NOMO-1 treated with dmso at 0.1 percent for 144 hours (cell line): ENCODE measurements at regions not wholly inside any gene's neighbourhood (a gene's known extent, or its start where the extent isn't known, plus 50 kb on each side); places are given as distances from the start of the nearest gene placed in this dataset.
"Not testable (repeated sequence)": the region's sequence is repeated elsewhere in the genome, so short reads cannot be mapped to it uniquely, and the experiment has no call there.

Experiments used
- DNase-seq: peaks from one replicate; lab custom pipeline; 2025; ENCODE audit not compliant: unreplicated experiment; lab: John Stamatoyannopoulos, UW

GRCh38 chr2:195364015-195364965 is 292.7 kb upstream of the SLC39A10 start:
- DNase-seq = no peak

GRCh38 chr2:195363496-195363895 is 293.5 kb upstream of the SLC39A10 start:
- DNase-seq = no peak

DNA sequence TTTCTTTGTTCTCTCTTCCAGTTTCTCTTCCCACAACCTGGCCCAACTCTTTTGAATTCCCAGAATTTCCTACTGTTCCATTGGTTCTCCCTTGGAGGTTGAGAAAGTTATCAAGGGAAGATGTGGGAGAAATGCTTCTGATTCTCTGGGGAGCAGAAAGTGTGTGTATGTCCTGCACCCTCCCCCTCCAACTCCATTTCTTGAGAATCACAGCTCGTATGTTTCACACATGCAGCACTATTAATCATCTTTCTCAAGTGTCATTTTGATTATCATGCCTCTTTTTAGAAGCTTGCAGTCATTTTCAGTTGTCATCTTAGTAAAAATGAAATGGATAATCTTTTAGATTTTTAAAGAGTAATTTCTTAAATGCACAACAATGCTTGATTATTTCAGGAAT is 296.8 kb upstream of the SLC39A10 start:
- no peak for DNase-seq

- DNase-seq = no peak
These were observed 297.8 kb upstream of the SLC39A10 start for GRCh38 chr2:195359043-195359735.

DNA sequence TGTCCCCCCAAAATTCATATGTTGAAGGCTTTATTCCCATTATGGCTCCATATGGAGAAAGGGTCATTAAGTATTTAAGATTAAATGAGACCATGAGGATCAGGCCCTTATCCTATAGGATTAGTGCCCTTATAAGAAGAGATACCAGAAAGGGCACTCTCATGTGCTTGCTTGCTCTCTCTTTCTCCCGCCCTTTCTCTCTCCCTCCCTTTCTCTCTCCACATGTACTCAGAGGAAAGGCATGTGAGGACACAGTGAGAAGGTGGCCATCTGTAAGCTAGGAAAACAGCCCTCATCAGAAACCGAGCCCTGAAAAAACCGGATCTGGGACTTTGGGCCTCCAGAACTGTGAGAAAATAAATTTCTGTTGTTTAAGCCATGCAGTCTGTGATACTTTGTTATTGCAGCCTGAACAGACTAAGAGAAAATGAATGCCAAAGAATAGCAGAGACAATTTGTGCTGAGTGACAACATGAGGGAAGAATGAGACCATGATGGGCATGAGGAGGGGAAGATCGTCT is 300.0 kb upstream of the SLC39A10 start:
- no peak for DNase-seq

- no peak for DNase-seq
These were observed 301.0 kb upstream of the SLC39A10 start for GRCh38 chr2:195356026-195356425.

GRCh38 chr2:195352581-195352980 is 304.4 kb upstream of the SLC39A10 start:
- DNase-seq = no peak

GRCh38 chr2:195343942-195344530 is 313.0 kb upstream of the SLC39A10 start:
- no peak for DNase-seq

DNA sequence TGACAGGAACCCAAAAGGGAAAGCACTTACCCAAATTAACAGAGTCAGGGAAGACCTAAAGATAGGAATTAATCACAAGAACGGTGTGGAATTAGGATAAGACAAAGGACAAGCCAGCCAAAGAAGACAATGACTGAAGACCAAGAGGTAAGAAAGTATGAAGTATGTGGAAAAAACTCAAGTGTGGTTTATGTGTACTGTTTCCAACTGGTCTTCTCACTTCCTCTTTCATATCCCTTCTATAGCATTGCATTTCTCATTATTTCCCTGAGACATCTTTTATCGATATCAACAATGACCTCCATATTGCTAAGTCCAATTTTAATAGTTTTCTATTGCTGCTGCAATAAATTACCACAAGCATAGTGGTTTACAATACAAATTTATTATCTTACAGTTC is 313.5 kb upstream of the SLC39A10 start:
- peak; percentile 17 for DNase-seq

GRCh38 chr2:195342061-195342460 is 315.0 kb upstream of the SLC39A10 start:
- DNase-seq = no peak

GRCh38 chr2:195338856-195339255 is 318.2 kb upstream of the SLC39A10 start:
- DNase-seq = peak; percentile 25

DNA sequence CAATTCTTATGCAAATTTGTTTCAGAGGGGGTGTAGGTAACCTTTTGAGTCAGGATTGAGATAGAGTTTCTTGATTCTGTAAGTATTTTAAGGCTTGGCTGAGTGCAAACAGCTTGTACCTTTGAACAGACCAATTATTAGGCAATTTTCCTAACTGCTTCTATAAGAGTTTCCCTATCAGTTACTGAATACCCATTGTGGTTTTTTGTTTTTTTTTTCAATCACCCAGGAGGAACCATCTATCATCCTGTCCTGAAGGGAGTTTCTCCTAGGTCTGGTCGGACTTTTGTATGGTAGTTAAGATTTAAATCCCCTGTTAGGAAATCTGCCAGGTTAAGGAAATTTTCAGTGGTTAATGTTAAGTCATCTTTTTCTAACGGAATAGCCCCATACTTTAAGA is 319.4 kb upstream of the SLC39A10 start:
- peak; percentile 52 for DNase-seq

- DNase-seq = no peak
These were observed 323.2 kb upstream of the SLC39A10 start for GRCh38 chr2:195333869-195334268.

DNA sequence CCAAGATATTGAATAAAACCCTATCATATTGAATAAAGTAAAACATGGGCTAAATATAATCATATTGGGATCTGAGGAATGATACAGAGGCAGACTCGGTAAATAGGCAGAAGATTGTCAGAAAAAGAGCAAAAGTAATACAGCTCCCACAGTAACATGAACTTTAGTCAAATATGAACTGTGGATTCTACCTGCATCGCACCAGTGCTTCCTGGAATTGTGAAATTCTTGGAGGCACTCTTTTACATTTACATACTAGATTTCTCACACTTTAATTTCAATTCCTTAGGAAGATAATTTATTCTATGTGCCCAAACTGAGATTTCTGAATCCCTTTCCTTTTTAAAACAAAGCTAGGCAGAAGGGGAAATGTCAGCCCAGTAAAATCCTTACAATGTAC is 325.1 kb upstream of the SLC39A10 start:
- no peak for DNase-seq

GRCh38 chr2:195331129-195331528 is 325.9 kb upstream of the SLC39A10 start:
- no peak for DNase-seq

- DNase-seq = peak; percentile 88
These were observed 326.5 kb upstream of the SLC39A10 start for GRCh38 chr2:195330513-195330956.

- DNase-seq = not testable (repeated sequence)
These were observed 327.2 kb upstream of the SLC39A10 start for GRCh38 chr2:195329784-195330183.

GRCh38 chr2:195326537-195326936 is 330.5 kb upstream of the SLC39A10 start:
- no peak for DNase-seq

DNA sequence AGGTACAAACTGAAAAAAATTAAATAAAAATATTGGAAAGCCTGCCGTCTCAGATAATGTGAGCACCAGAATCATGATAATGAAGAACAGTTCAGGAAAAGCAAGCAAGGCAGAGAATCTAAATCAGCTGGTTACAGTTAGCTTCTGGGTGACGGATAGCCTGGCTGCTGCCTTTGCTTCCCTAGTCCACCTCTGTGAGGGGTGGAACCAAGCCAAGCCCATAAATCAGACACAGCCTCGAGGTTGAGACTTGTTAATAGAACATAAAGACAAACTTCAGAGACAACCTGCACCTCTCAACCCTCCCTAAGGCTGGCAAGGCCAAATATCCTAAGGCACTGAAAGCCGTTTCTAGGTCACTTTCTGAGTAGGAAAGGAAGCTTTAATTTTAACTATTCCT is 334.7 kb upstream of the SLC39A10 start:
- no peak for DNase-seq

DNA sequence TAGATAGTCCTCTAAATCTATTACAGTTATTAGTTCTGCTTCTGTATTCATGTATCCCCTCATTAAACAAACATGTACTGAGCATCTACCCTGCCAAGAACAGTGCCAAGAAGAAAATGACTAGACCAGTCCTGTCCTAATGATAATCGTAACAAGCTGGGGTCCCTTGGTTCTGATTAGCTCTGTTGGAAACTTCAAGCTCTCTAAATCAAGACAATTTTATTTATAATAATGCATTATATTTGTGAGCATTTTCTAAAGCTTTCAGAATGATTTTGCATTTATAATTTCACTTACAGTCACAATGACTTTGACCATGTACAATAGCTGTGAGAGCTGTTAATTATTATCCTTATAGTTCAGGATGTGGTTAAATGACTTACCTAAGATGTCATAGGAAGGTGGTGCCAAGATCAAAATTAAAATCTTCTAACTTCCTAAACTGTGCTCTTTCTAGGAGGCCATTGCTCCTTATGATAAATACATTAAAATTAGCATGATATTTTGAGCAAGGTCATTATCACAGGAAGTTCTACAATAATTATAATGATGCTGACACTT is 336.5 kb upstream of the SLC39A10 start:
- no peak for DNase-seq
